NB4 (cell line): ENCODE measurements at regions not wholly inside any gene's neighbourhood (a gene's known extent, or its start where the extent isn't known, plus 50 kb on each side); places are given as distances from the start of the nearest gene placed in this dataset.

Experiments used
- DNase-seq: peaks from one replicate; pipeline ENCODE4 v3.0.0; 2010; ENCODE audit warnings: low read depth
- H3K4me3 ChIP-seq: one replicate; pipeline ENCODE4 v1.5.1; 2011; ENCODE audit warnings: mild to moderate bottlenecking, low read depth, low read length, moderate library complexity
- MYC ChIP-seq: IDR thresholded peaks from 2 replicates; pipeline ENCODE4 v1.6.1; 2011; ENCODE audit warnings: low read depth, low read length
- POLR2A ChIP-seq: IDR thresholded peaks from 2 replicates; pipeline ENCODE4 v1.6.1; 2011; ENCODE audit warnings: mild to moderate bottlenecking; ENCODE audit not compliant: insufficient read length; ENCODE audit errors: extremely low read depth
- TF ChIP-seq, protein P1 (sequence below): IDR thresholded peaks from 2 replicates; pipeline ENCODE4 v1.6.1; 2011; ENCODE audit warnings: low read depth, low read length
- TF ChIP-seq, protein P2 (sequence below): IDR thresholded peaks from one replicate; pipeline ENCODE4 v1.5.1; 2012; ENCODE audit warnings: low read depth, low read length

DNA sequence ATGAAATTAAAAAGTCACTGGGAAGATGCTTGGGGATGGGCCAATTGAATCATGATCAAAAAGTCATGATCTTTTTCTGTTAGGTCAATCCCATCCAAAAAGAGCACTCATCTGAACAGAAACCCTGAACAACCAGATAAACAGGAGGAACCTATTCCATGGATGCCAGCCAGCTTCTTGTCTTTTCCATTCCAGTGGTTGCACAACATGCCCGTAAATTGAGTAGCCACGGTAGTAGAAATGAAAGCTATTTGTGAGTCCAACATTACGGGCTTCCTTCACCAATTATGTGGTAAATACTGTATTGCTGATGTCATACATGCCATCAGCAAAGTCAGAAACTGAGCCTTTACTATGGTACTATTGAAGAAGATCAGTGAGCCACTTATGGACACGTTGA is 982.4 kb upstream of the HS3ST1 start:
- no peak for DNase-seq
- no peak overlapping the region for H3K4me3 ChIP-seq
- TF ChIP-seq POLR2A = no peak

GRCh38 chr4:12409507-12410190 is 981.0 kb upstream of the HS3ST1 start:
- TF ChIP-seq, protein P1, sequence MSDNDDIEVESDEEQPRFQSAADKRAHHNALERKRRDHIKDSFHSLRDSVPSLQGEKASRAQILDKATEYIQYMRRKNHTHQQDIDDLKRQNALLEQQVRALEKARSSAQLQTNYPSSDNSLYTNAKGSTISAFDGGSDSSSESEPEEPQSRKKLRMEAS = no peak
- TF ChIP-seq MYC = no peak
- TF ChIP-seq POLR2A = no peak
- TF ChIP-seq, protein P2, sequence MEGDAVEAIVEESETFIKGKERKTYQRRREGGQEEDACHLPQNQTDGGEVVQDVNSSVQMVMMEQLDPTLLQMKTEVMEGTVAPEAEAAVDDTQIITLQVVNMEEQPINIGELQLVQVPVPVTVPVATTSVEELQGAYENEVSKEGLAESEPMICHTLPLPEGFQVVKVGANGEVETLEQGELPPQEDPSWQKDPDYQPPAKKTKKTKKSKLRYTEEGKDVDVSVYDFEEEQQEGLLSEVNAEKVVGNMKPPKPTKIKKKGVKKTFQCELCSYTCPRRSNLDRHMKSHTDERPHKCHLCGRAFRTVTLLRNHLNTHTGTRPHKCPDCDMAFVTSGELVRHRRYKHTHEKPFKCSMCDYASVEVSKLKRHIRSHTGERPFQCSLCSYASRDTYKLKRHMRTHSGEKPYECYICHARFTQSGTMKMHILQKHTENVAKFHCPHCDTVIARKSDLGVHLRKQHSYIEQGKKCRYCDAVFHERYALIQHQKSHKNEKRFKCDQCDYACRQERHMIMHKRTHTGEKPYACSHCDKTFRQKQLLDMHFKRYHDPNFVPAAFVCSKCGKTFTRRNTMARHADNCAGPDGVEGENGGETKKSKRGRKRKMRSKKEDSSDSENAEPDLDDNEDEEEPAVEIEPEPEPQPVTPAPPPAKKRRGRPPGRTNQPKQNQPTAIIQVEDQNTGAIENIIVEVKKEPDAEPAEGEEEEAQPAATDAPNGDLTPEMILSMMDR = no peak
- peak; percentile 35 for DNase-seq
- H3K4me3 ChIP-seq = no peak overlapping the region

- DNase-seq = no peak
- no peak overlapping the region for H3K4me3 ChIP-seq
- TF ChIP-seq, protein P2 = no peak
- no peak for TF ChIP-seq MYC
- TF ChIP-seq, protein P1 = no peak
- no peak for TF ChIP-seq POLR2A
Measured at GRCh38 chr4:12408364-12408763, 979.7 kb upstream of the HS3ST1 start.

GRCh38 chr4:12403175-12403574 is 974.5 kb upstream of the HS3ST1 start:
- no peak overlapping the region for H3K4me3 ChIP-seq
- no peak for DNase-seq
- TF ChIP-seq, protein P1 = no peak
- TF ChIP-seq, protein P2 = no peak
- TF ChIP-seq MYC = no peak
- no peak for TF ChIP-seq POLR2A

DNA sequence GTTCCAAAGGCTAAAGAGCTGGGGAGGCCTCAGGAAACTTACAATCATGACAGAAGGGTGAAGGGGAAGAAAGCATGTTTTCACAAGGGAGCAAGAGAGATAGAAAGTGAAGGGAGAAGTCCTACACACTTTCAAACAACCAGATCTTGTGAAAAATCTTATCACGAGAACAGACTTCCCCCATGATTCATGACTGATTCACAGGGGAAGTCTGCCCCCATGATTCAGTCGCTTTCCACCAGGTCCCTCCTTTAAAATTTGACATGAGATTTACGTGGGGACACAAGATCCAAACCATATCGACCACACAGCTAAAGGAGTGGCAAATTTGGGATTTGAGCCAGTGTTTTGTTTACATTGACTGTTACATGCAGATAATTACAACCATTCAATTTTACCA is 971.1 kb upstream of the HS3ST1 start:
- DNase-seq = peak; percentile 15
- TF ChIP-seq, protein P1 = no peak
- TF ChIP-seq MYC = no peak
- TF ChIP-seq, protein P2 = no peak
- no peak for TF ChIP-seq POLR2A

GRCh38 chr4:12393631-12394262 is 965.1 kb upstream of the HS3ST1 start:
- DNase-seq = no peak
- TF ChIP-seq, protein P2 = no peak
- TF ChIP-seq, protein P1 = no peak
- TF ChIP-seq POLR2A = no peak
- no peak for TF ChIP-seq MYC
- H3K4me3 ChIP-seq = no peak overlapping the region

More for the DNA sequence above, 971.1 kb upstream of the HS3ST1 start:
- no peak overlapping the region for H3K4me3 ChIP-seq
